HUES6 (cell line): ENCODE measurements at regions not wholly inside any gene's neighbourhood (a gene's known extent, or its start where the extent isn't known, plus 50 kb on each side); places are given as distances from the start of the nearest gene placed in this dataset.
"Not testable (repeated sequence)": the region's sequence is repeated elsewhere in the genome, so short reads cannot be mapped to it uniquely, and the experiment has no call there.

Source experiments
- H3K27ac ChIP-seq: 2 replicates; pipeline ENCODE4 v1.7.0; 2013; ENCODE audit warnings: low read depth, mild to moderate bottlenecking, low read length, inconsistent platforms
- H3K27me3 ChIP-seq: 2 replicates; pipeline ENCODE4 v1.6.1; 2013; ENCODE audit warnings: low read length; ENCODE audit not compliant: control insufficient read depth, insufficient read depth
- H3K36me3 ChIP-seq: 2 replicates; pipeline ENCODE4 v1.6.1; 2013; ENCODE audit warnings: low read length; ENCODE audit not compliant: control insufficient read depth, insufficient read depth
- H3K4me1 ChIP-seq: 2 replicates; pipeline ENCODE4 v1.6.1; 2013; ENCODE audit warnings: low read length; ENCODE audit not compliant: control insufficient read depth, insufficient read depth
- H3K4me3 ChIP-seq: 2 replicates; pipeline ENCODE4 v1.5.1; 2013; ENCODE audit warnings: low read depth, low read length
- H3K9ac ChIP-seq: one replicate; pipeline ENCODE4 v1.6.1; 2013; ENCODE audit warnings: mild to moderate bottlenecking, low read length
- H3K9me3 ChIP-seq: 2 replicates; pipeline ENCODE4 v1.6.1; 2013; ENCODE audit warnings: low read depth, low read length; ENCODE audit not compliant: control insufficient read depth, insufficient read depth

DNA sequence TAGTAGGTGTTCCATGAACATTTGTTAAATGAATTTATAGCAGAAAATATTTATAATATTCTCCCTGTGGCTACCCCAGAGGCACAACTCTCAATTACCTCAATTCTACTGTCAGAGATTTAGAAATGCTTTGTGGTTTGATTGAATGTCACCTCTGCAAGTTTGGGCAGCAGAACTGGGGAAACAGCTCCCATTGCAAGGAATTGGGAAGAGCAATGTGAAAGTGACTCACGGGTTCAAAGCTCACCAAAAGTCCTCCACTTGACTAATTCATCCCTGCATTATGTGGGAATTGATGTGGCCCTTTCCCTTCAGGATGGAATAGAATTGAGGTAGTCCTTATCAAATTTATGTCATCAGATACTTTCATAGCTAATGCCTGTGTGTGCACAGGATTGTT lies 562.7 kb downstream of the MFSD1 start:
- Histone ChIP-seq H3K9ac (no peak overlapping the region), H3K27me3 (no peaks in the 10 kb centered on the region), H3K4me3 (no peak overlapping the region), H3K27ac (no peak overlapping the region), H3K36me3 (no peaks in the 10 kb centered on the region), H3K9me3 (no peaks in the 10 kb centered on the region), H3K4me1 (no peaks in the 10 kb centered on the region)

DNA sequence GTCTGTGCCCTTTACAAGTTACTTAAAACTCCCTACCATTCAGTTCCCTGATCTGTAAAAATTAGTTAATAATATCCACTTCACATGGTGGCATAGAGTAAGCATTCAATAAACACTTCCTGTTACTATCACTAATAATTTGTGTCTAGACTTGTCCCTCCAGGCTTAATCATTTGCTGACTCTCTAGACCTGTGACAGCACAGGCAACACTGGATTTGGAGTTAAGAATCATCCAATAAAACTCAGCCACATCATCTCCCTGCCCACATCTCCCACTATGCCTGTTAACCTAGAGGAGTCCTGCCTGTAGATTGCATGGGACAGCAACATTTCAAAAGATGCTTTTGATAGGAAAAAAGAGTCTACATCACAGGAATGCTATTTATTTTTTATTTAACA lies 564.6 kb downstream of the MFSD1 start:
- H3K4me3 ChIP-seq: no peak overlapping the region
- H3K9me3 ChIP-seq: no peaks in the 10 kb centered on the region
- H3K27me3 ChIP-seq: no peaks in the 10 kb centered on the region
- no peak overlapping the region for H3K27ac ChIP-seq
- no peak overlapping the region for H3K9ac ChIP-seq
- H3K4me1 ChIP-seq: no peaks in the 10 kb centered on the region
- no peaks in the 10 kb centered on the region for H3K36me3 ChIP-seq

DNA sequence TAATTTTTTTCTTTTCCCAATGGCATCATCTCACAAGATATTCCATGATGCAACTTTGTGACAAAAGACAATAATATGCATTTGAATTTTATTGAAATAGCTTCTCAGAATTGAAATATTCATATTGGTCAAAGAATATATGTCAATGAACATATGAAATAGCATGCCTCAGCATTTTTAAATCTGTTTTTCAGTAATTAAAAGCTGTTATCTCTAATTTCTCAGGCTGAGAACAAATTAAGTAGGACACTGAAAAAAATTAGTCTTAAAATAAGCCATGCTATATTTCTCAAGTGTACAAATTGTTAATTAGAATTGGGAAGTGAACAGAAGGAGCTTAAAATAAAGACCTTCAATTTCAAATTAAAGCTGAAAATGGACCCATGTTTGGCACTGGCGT lies 570.1 kb downstream of the MFSD1 start:
- H3K27ac ChIP-seq: no peak overlapping the region
- no peaks in the 10 kb centered on the region for H3K4me1 ChIP-seq
- no peak overlapping the region for H3K9ac ChIP-seq
- no peaks in the 10 kb centered on the region for H3K9me3 ChIP-seq
- H3K36me3 ChIP-seq: no peaks in the 10 kb centered on the region
- no peaks in the 10 kb centered on the region for H3K27me3 ChIP-seq
- H3K4me3 ChIP-seq: no peak overlapping the region

DNA sequence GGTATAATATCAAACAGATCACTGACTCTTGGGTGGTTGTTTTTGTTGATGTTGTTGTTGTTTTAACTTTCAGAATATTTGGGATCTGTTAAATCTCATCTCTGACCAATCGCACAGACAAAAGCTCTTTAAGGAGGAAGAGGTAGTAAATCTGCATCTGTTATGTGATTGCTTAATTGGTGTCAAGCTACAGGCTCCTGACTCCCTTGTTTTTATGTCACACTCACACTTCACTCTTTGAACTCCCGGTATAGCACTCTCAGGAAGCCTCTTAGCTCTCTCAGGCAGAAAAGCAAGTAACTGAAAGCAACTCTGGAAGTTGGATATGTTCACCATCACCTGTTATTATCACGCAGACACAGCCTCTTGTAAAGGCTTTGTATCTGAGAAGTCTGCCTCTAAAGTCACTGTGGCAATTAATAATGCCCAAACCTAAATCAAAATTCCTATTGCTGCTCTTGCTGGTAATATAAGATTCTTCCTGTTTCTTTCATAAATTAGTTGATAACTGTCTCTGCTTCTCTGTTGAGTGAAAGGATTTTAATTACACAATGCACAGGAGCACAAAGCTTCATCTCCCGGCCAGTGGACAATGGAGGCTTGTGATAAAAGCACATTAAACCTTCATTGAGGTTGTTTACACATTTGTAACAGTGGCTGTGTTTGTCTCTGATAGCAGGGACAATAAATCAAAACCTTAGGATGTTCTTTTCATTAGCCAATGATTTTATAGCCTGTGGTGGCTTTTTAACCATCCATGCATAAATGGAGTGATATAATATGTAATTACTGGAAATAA lies 576.7 kb downstream of the MFSD1 start:
- H3K4me1 ChIP-seq: no peaks in the 10 kb centered on the region
- H3K4me3 ChIP-seq: no peak overlapping the region
- H3K27ac ChIP-seq: no peak overlapping the region
- no peaks in the 10 kb centered on the region for H3K27me3 ChIP-seq
- no peaks in the 10 kb centered on the region for H3K9me3 ChIP-seq
- H3K9ac ChIP-seq: no peak overlapping the region
- no peaks in the 10 kb centered on the region for H3K36me3 ChIP-seq

DNA sequence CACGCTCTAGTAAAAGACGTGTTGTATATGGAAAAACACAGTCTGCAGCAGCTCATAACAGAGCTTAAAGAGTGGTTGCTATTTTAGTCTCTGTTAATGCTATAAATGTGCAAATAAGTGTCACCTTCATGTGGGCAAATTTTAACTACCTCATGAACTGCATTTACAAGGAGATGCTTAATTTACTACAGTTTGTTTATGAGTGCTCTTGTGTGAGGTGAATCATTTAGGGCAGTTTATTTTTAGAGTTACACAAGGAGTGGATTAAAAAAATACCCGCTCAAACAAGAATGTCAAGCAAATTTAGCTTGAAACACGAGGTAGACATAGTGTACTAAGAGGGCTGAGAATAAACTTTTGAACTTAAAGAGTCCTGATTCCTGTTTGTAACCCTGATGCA lies 579.0 kb downstream of the MFSD1 start:
- Histone ChIP-seq H3K4me3 (no peak overlapping the region), H3K27me3 (no peaks in the 10 kb centered on the region), H3K9me3 (no peaks in the 10 kb centered on the region), H3K9ac (no peak overlapping the region), H3K4me1 (no peaks in the 10 kb centered on the region), H3K27ac (no peak overlapping the region), H3K36me3 (no peaks in the 10 kb centered on the region)

DNA sequence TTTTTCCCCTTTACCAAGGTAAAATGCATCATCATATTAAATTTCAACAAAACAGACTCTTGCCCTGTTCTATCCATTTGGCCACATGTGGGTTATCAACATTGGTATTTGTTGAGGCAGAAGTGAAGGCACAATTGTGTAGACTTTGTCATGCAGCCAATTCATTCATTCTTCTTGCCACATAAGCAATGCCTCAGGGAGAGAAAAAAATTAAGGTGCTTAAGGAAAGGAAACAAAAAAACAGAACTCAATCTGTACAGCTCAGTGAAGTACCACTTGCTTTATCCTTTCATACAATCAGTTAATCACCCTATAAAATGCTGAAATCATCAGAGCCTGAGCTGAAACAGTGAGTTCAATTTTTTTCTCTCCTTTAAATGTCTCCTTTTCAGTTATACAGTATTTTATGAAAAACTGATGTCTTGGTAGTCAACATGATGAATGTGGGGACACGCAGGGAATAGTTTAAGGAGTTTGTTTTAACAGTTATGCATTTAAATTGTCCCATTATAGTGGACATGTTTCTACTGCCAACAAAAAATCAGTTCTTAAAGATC lies 588.9 kb downstream of the MFSD1 start:
- Histone ChIP-seq H3K4me1 (no peaks in the 10 kb centered on the region), H3K27me3 (no peaks in the 10 kb centered on the region), H3K27ac (no peak overlapping the region), H3K36me3 (no peaks in the 10 kb centered on the region), H3K9me3 (no peaks in the 10 kb centered on the region), H3K4me3 (no peak overlapping the region), H3K9ac (no peak overlapping the region)

DNA sequence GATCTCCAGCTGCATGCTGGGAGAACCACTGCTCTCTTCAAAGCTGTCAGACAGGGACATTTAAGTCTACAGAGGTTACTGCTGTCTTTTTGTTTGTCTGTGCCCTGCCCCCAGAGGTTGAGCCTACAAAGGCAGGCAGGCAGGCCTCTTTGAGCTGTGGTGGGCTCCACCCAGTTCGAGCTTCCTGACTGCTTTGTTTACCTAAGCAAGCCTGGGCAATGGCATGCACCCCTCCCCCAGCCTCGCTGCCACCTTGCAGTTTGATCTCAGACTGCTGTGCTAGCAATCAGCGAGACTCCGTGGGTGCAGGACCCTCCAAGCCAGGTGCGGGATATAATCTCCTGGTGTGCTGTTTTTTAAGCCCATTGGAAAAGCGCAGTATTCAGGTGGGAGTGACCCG lies 591.0 kb upstream of the IL12A start:
- H3K27ac ChIP-seq, H3K27me3 ChIP-seq, H3K9ac ChIP-seq, H3K4me3 ChIP-seq, H3K4me1 ChIP-seq, H3K36me3 ChIP-seq: not testable (repeated sequence)
- peaks cover 14% of the 10 kb centered on the region for H3K9me3 ChIP-seq

DNA sequence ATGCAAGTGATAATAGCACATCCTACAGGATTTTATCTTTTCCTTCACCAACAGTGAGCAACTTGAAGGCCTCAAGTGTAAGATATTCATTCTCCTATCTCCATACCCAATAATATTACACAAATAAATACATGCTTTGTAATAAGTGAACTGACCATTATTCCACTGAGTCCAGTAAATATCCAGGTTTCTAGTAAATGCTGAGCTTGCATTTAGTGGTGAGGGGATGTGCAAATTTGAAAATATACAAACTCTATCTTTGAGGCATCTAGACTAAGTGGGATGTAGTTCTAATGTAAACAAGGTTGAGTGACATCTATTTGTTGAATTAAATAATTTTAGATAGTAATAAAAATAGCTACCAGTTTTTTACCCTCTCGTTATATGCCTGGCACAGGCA lies 587.6 kb upstream of the IL12A start:
- Histone ChIP-seq H3K27ac (no peak overlapping the region), H3K4me3 (no peak overlapping the region), H3K9me3 (peaks cover 14% of the 10 kb centered on the region), H3K36me3 (no peaks in the 10 kb centered on the region), H3K9ac (no peak overlapping the region), H3K4me1 (no peaks in the 10 kb centered on the region), H3K27me3 (no peaks in the 10 kb centered on the region)

DNA sequence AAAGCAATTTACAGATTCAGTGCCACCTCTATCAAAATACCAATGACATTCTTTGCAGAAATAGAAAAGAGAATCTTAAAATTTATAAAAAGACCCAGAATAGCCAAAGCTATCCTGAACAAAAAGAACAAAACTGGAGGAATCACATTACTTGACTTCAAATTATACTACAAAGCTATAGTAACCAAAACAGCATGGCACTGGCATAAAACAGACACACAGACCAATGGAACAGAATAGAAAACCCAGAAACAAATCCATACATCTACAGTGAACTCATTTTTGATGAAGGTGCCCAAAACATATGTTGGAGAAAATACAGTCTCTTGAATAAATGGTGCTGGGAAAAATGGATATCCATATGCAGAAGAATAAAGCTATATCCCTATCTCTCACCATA lies 578.9 kb upstream of the IL12A start:
- H3K4me1 ChIP-seq, H3K27ac ChIP-seq, H3K36me3 ChIP-seq, H3K4me3 ChIP-seq, H3K9ac ChIP-seq, H3K27me3 ChIP-seq: not testable (repeated sequence)
- H3K9me3 ChIP-seq: peaks cover 16% of the 10 kb centered on the region

DNA sequence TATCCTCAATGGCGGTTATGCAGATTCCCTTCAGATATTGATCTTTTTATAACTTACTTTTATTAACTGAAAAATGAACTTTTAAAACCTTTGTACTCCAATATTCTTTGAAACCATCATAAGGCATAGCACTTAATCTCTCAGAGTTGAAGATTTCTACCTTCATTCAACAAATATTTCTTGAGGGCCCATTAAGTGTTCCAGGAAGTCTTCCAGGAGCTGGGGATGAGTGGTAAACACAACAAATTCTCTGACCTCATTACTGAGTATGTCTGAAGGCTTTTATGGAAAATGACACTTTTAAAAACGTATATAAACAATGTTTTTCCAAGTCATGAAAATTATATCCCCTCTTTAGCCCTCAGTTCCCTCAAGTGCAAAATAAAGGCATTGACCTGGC lies 575.3 kb upstream of the IL12A start:
- no peaks in the 10 kb centered on the region for H3K27me3 ChIP-seq
- H3K27ac ChIP-seq: no peak overlapping the region
- no peaks in the 10 kb centered on the region for H3K4me1 ChIP-seq
- no peak overlapping the region for H3K4me3 ChIP-seq
- H3K36me3 ChIP-seq: no peaks in the 10 kb centered on the region
- peaks cover 17% of the 10 kb centered on the region for H3K9me3 ChIP-seq
- no peak overlapping the region for H3K9ac ChIP-seq

DNA sequence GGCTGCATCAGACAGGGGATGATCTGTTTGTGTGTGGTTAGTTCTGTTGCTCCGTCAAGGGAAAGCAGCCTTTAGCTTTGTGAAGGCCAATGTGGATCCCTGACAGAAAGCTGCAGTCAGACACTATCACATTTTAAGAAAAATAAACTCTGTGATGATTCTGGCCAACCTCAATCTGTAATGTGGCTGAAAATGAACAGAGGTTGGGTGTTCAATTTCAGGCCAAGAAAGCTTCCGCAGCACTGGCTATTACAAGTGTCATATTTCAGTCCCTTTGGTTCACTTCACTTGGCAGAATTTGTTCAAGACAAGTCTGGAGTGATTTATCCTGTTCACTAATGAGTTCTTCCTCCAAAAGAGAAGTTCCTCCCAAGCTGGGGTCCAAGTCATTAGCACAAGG lies 571.8 kb upstream of the IL12A start:
- no peaks in the 10 kb centered on the region for H3K27me3 ChIP-seq
- peaks cover 9% of the 10 kb centered on the region for H3K9me3 ChIP-seq
- H3K36me3 ChIP-seq: no peaks in the 10 kb centered on the region
- H3K9ac ChIP-seq: no peak overlapping the region
- H3K4me3 ChIP-seq: no peak overlapping the region
- no peaks in the 10 kb centered on the region for H3K4me1 ChIP-seq
- H3K27ac ChIP-seq: no peak overlapping the region
